ENCODE measurements at regions not wholly inside any gene's neighbourhood (a gene's known extent, or its start where the extent isn't known, plus 50 kb on each side); places are given as distances from the start of the nearest gene placed in this dataset.

DNA sequence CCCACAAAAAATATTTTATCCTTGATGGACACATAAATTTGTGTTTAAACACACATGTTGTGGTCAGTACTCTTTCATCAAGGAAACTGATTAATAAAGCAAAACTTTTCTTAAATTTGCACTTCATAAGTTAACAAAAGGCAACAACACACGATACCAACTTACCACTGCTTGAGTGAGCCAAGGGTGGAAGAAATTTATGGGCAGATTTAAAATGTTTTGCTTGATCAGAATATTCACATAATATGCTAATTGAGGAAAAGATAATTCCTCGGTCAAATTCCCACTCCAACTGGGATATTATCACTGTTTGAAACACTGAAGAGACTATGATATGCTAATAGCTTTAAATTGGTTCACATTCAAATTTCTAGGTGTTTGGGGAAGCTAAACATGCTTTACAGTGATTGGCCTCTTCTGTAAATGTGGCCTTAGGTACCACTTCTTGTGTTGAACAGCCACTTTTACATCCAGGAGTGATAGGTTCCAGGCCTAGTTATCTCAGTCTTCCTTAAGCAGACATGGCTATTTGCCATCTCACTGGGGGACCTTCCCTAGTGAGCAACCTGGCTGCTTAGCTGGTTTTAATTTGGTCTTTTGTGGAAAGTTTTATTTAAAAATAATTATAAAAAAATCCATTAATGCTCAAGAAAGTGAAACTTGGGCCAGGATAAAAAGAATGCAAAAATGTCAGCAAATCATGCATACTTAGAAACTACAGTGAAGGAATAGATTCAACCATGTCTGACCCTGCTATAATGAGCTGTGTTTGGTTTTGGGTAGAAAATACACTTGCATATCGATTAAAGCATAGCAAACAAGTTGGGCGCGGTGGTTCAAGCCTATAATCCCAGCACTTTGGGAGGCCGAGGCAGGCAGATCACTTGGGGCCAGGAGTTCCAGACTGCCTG lies 221.2 kb upstream of the MAP3K7 start:
- ChIA-PET POLR2A (ENCODE audit: unreplicated experiment) (no interaction called here), CTCF (no interaction called here)
- no peak overlapping the region for H3K4me3 ChIP-seq
- no peaks in the 10 kb centered on the region for H3K79me2 ChIP-seq (ENCODE audit: low read depth)
- DNase-seq = no peak
- no peak overlapping the region for H3K27ac ChIP-seq
- intact Hi-C loops (cut with micrococcal nuclease; ENCODE audit: unreplicated experiment) = no loop called here
- no peak for TF ChIP-seq EZH2 (IDR thresholded peaks at IDR 0.05; ENCODE audit: low read depth)
- no peak for TF ChIP-seq CTCF (conservative IDR thresholded peaks at IDR 0.05)
- H3K4me2 ChIP-seq = no peak overlapping the region
- BruUV-seq (replicated peaks) = no TSS peak
- H3K36me3 ChIP-seq (ENCODE audit: low read depth) = no peaks in the 10 kb centered on the region
- no peaks in the 10 kb centered on the region for H3F3A ChIP-seq (ENCODE audit: insufficient read depth, low read depth)
- no peaks in the 10 kb centered on the region for H3K9me2 ChIP-seq (ENCODE audit: insufficient read depth)
- no peaks in the 10 kb centered on the region for H3K4me1 ChIP-seq (replicated peaks; ENCODE audit: insufficient read depth)
- H3K9me3 ChIP-seq (ENCODE audit: insufficient read depth, low read depth) = no peaks in the 10 kb centered on the region
- H2AFZ ChIP-seq = no peak overlapping the region
- no peaks in the 10 kb centered on the region for H3K27me3 ChIP-seq (ENCODE audit: insufficient read depth, low read depth)
- no peaks in the 10 kb centered on the region for H4K20me1 ChIP-seq (ENCODE audit: insufficient read depth)

DNA sequence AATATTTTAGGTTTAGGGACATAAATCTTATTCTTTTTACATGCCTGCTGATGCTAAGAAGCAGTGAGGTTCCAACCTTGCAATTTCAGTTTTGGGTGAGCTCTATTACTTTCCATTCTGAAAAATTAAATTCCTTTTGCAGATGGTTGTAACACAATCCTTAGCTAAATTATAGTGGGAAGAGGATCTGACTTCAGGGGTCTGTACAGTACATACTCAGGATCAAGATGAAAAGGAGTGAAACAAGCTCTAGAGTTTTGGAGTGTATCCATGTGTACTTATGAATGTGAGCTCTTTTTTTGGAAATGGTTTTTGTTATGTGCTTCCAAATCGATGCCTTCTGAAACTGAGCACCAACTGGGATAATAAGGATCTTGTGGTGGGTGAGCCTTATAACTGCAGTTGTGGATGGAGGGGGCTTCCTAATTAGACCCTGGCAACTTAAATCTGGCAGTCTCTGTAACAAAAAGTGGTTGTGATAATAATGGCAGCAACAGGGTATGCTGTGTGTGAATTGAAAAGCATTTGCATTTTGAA lies 218.8 kb upstream of the MAP3K7 start:
- Histone ChIP-seq H3K4me2 (no peak overlapping the region), H3K79me2 (ENCODE audit: low read depth) (no peaks in the 10 kb centered on the region), H3K9me3 (ENCODE audit: insufficient read depth, low read depth) (no peaks in the 10 kb centered on the region), H3K4me1 (replicated peaks; ENCODE audit: insufficient read depth) (no peaks in the 10 kb centered on the region), H3K36me3 (ENCODE audit: low read depth) (no peaks in the 10 kb centered on the region), H3K27ac (no peak overlapping the region), H3K4me3 (no peak overlapping the region), H3K9me2 (ENCODE audit: insufficient read depth) (no peaks in the 10 kb centered on the region), H4K20me1 (ENCODE audit: insufficient read depth) (no peaks in the 10 kb centered on the region), H2AFZ (no peak overlapping the region), H3K27me3 (ENCODE audit: insufficient read depth, low read depth) (no peaks in the 10 kb centered on the region), H3F3A (ENCODE audit: insufficient read depth, low read depth) (no peaks in the 10 kb centered on the region)
- no TSS peak for BruUV-seq (replicated peaks)
- TF ChIP-seq CTCF (conservative IDR thresholded peaks at IDR 0.05) = no peak
- TF ChIP-seq EZH2 (IDR thresholded peaks at IDR 0.05; ENCODE audit: low read depth) = no peak
- intact Hi-C loops (cut with micrococcal nuclease; ENCODE audit: unreplicated experiment) = no loop called here
- ChIA-PET POLR2A (ENCODE audit: unreplicated experiment) (no interaction called here), CTCF (no interaction called here)
- no peak for DNase-seq

GRCh38 chr6:90803956-90804355 lies 217.1 kb upstream of the MAP3K7 start:
- no TSS peak for BruUV-seq (replicated peaks)
- POLR2A ChIA-PET (ENCODE audit: unreplicated experiment) = no interaction called here
- H3K4me3 ChIP-seq = no peak overlapping the region
- H3K79me2 ChIP-seq (ENCODE audit: low read depth) = no peaks in the 10 kb centered on the region
- H3F3A ChIP-seq (ENCODE audit: insufficient read depth, low read depth) = no peaks in the 10 kb centered on the region
- no peaks in the 10 kb centered on the region for H3K36me3 ChIP-seq (ENCODE audit: low read depth)
- no peaks in the 10 kb centered on the region for H3K9me2 ChIP-seq (ENCODE audit: insufficient read depth)
- intact Hi-C loops (cut with micrococcal nuclease; ENCODE audit: unreplicated experiment) = no loop called here
- DNase-seq = no peak
- CTCF ChIA-PET = no interaction called here
- H3K27ac ChIP-seq = no peak overlapping the region
- no peaks in the 10 kb centered on the region for H4K20me1 ChIP-seq (ENCODE audit: insufficient read depth)
- no peak overlapping the region for H2AFZ ChIP-seq
- no peaks in the 10 kb centered on the region for H3K9me3 ChIP-seq (ENCODE audit: insufficient read depth, low read depth)
- H3K4me1 ChIP-seq (replicated peaks; ENCODE audit: insufficient read depth) = no peaks in the 10 kb centered on the region
- H3K4me2 ChIP-seq = no peak overlapping the region
- TF ChIP-seq CTCF (conservative IDR thresholded peaks at IDR 0.05) = no peak
- TF ChIP-seq EZH2 (IDR thresholded peaks at IDR 0.05; ENCODE audit: low read depth) = no peak
- H3K27me3 ChIP-seq (ENCODE audit: insufficient read depth, low read depth) = no peaks in the 10 kb centered on the region
